H9 (cell line): ENCODE measurements at regions not wholly inside any gene's neighbourhood (a gene's known extent, or its start where the extent isn't known, plus 50 kb on each side); places are given as distances from the start of the nearest gene placed in this dataset.

Experiments
- DNase-seq: peaks from one replicate; pipeline ENCODE4 v3.0.0-alpha.2; 2017
- H2AFZ ChIP-seq: one replicate; pipeline ENCODE4 v1.6.1; 2013; ENCODE audit warnings: mild to moderate bottlenecking, low read length, control low read depth, moderate library complexity
- H2AK5ac ChIP-seq: 2 replicates; pipeline ENCODE4 v1.6.1; 2013; ENCODE audit warnings: low read length, control low read depth, mixed read lengths; ENCODE audit not compliant: insufficient read length
- H2BK120ac ChIP-seq: one replicate; pipeline ENCODE4 v1.6.1; 2013; ENCODE audit warnings: low read depth, mild to moderate bottlenecking, low read length, control low read depth, inconsistent platforms; ENCODE audit not compliant: poor library complexity, severe bottlenecking
- H2BK12ac ChIP-seq: 2 replicates; pipeline ENCODE4 v1.6.1; 2013; ENCODE audit warnings: low read length, control low read depth, mixed read lengths, low read depth; ENCODE audit not compliant: insufficient read length
- H2BK15ac ChIP-seq: 2 replicates; pipeline ENCODE4 v1.6.1; 2013; ENCODE audit warnings: low read depth, low read length, control low read depth
- H2BK20ac ChIP-seq: one replicate; pipeline ENCODE4 v1.6.1; 2013; ENCODE audit warnings: low read depth, mild to moderate bottlenecking, low read length, control low read depth, inconsistent platforms; ENCODE audit not compliant: poor library complexity, severe bottlenecking
- H2BK5ac ChIP-seq: 2 replicates; pipeline ENCODE4 v1.6.1; 2013; ENCODE audit warnings: low read length, control low read depth, mixed read lengths; ENCODE audit not compliant: insufficient read length
- H3K14ac ChIP-seq: 2 replicates; pipeline ENCODE4 v1.6.1; 2013; ENCODE audit warnings: low read length, control low read depth; ENCODE audit not compliant: insufficient read depth
- H3K18ac ChIP-seq: 2 replicates; pipeline ENCODE4 v1.6.1; 2013; ENCODE audit warnings: low read depth, mild to moderate bottlenecking, mixed read lengths, low read length, control low read depth; ENCODE audit not compliant: insufficient read length
- H3K23ac ChIP-seq: 2 replicates; pipeline ENCODE4 v1.6.1; 2013; ENCODE audit warnings: low read length, control low read depth, mixed read lengths, low read depth; ENCODE audit not compliant: insufficient read length
- H3K23me2 ChIP-seq: 2 replicates; pipeline ENCODE4 v1.6.1; 2013; ENCODE audit warnings: low read depth, mild to moderate bottlenecking, mixed read lengths, low read length, control low read depth; ENCODE audit not compliant: insufficient read length, poor library complexity, severe bottlenecking
- H3K27ac ChIP-seq: 2 replicates; pipeline ENCODE4 v1.5.1; 2013; ENCODE audit warnings: low read length, control low read depth, mixed read lengths, low read depth; ENCODE audit not compliant: insufficient read length
- H3K27me3 ChIP-seq: 2 replicates; pipeline ENCODE4 v1.6.1; 2013; ENCODE audit warnings: low read length, control low read depth, inconsistent platforms; ENCODE audit not compliant: insufficient read depth
- H3K4ac ChIP-seq: 2 replicates; pipeline ENCODE4 v1.6.1; 2013; ENCODE audit warnings: low read depth, mild to moderate bottlenecking, control low read depth, inconsistent platforms, low read length, moderate library complexity
- H3K4me1 ChIP-seq: 2 replicates; pipeline ENCODE4 v1.6.1; 2013; ENCODE audit warnings: low read length, control low read depth, inconsistent platforms; ENCODE audit not compliant: insufficient read depth
- H3K4me2 ChIP-seq: 2 replicates; pipeline ENCODE4 v1.6.1; 2013; ENCODE audit warnings: low read length, control low read depth, mixed read lengths; ENCODE audit not compliant: insufficient read length, insufficient read depth
- H3K56ac ChIP-seq: 2 replicates; pipeline ENCODE4 v1.6.1; 2013; ENCODE audit warnings: low read depth, mild to moderate bottlenecking, mixed read lengths, low read length, control low read depth; ENCODE audit not compliant: insufficient read length
- H3K79me1 ChIP-seq: 2 replicates; pipeline ENCODE4 v1.6.1; 2013; ENCODE audit warnings: low read depth, mild to moderate bottlenecking, moderate library complexity, low read length, control low read depth, inconsistent platforms; ENCODE audit not compliant: insufficient read depth, poor library complexity, severe bottlenecking
- H3K79me2 ChIP-seq: 2 replicates; pipeline ENCODE4 v1.6.1; 2013; ENCODE audit warnings: low read length, control low read depth, inconsistent platforms; ENCODE audit not compliant: insufficient read depth
- H3K9ac ChIP-seq: 2 replicates; pipeline ENCODE4 v1.6.1; 2013; ENCODE audit warnings: low read length, control low read depth, mixed read lengths; ENCODE audit not compliant: insufficient read length; ENCODE audit errors: extremely low read depth
- H3K9me3 ChIP-seq: one replicate; pipeline ENCODE4 v1.6.1; 2013; ENCODE audit warnings: low read depth, low read length, inconsistent platforms; ENCODE audit not compliant: control insufficient read depth
- H3T11ph ChIP-seq: one replicate; pipeline ENCODE4 v1.6.1; 2013; ENCODE audit warnings: mild to moderate bottlenecking, low read length, control low read depth, inconsistent platforms
- H4K20me1 ChIP-seq: one replicate; pipeline ENCODE4 v1.6.1; 2013; ENCODE audit not compliant: control insufficient read depth, insufficient read length, insufficient read depth
- H4K5ac ChIP-seq: 2 replicates; pipeline ENCODE4 v1.6.1; 2013; ENCODE audit warnings: low read depth, mild to moderate bottlenecking, mixed read lengths, low read length, control low read depth; ENCODE audit not compliant: insufficient read length
- H4K8ac ChIP-seq: replicated peaks from 2 replicates; pipeline ENCODE4 v1.6.1; 2013; ENCODE audit warnings: low read length, control low read depth, mixed read lengths, low read depth; ENCODE audit not compliant: insufficient read length
- H4K91ac ChIP-seq: 2 replicates; pipeline ENCODE4 v1.6.1; 2013; ENCODE audit warnings: low read depth, mild to moderate bottlenecking, moderate library complexity, mixed read lengths, low read length, control low read depth; ENCODE audit not compliant: insufficient read length
- H3K27ac Mint-ChIP-seq, 3 experiments: 2 replicates in 2 of 3; 3 replicates in 1 of 3; pipeline ENCODE4 v1.8.0; 2020 to 2021; ENCODE audit warnings: mixed read lengths in 3 of 3, mild to moderate bottlenecking in 1 of 3, moderate library complexity in 1 of 3
- H3K27me3 Mint-ChIP-seq: 2 replicates; pipeline ENCODE4 v1.8.0; 2021; ENCODE audit warnings: low read depth, mild to moderate bottlenecking, moderate library complexity, mixed read lengths
- H3K36me3 Mint-ChIP-seq, 3 experiments: 2 replicates in 2 of 3; 3 replicates in 1 of 3; pipeline ENCODE4 v1.8.0; 2020 to 2021; ENCODE audit warnings: low read depth in 3 of 3, mixed read lengths in 3 of 3; ENCODE audit not compliant: insufficient read depth in 1 of 3
- H3K4me1 Mint-ChIP-seq, 2 experiments: 2 replicates each; pipeline ENCODE4 v1.8.0; 2020; ENCODE audit warnings: mixed read lengths in 2 of 2
- H3K4me3 Mint-ChIP-seq, 2 experiments: 2 replicates in 1 of 2; 3 replicates in 1 of 2; pipeline ENCODE4 v1.8.0; 2020 to 2021; ENCODE audit warnings: mild to moderate bottlenecking in 2 of 2, mixed read lengths in 2 of 2, moderate library complexity in 1 of 2
- H3K9me3 Mint-ChIP-seq, 2 experiments: 2 replicates in 1 of 2; 3 replicates in 1 of 2; pipeline ENCODE4 v1.8.0; 2020; ENCODE audit warnings: mild to moderate bottlenecking in 2 of 2, mixed read lengths in 2 of 2, moderate library complexity in 1 of 2
- WGBS: extraction: QIAGEN DNeasy Blood & Tissue Kit; methylation state at CpG from one replicate; pipeline ENCODE4 v1.1.7; 2013; ENCODE audit warnings: missing lambda C conversion rate, low lambda C conversion rate, mixed read lengths; ENCODE audit not compliant: insufficient read length; ENCODE audit errors: extremely low coverage; 5-methylcytosine and 5-hydroxymethylcytosine counted together
- TF ChIP-seq, protein P1 (sequence below): fragments of 200-600 bp; sonication (generic); conservative IDR thresholded peaks from 3 replicates; pipeline ENCODE4 v1.8.0; 2021; ENCODE audit warnings: antibody characterized with exemption, mild to moderate bottlenecking

DNA sequence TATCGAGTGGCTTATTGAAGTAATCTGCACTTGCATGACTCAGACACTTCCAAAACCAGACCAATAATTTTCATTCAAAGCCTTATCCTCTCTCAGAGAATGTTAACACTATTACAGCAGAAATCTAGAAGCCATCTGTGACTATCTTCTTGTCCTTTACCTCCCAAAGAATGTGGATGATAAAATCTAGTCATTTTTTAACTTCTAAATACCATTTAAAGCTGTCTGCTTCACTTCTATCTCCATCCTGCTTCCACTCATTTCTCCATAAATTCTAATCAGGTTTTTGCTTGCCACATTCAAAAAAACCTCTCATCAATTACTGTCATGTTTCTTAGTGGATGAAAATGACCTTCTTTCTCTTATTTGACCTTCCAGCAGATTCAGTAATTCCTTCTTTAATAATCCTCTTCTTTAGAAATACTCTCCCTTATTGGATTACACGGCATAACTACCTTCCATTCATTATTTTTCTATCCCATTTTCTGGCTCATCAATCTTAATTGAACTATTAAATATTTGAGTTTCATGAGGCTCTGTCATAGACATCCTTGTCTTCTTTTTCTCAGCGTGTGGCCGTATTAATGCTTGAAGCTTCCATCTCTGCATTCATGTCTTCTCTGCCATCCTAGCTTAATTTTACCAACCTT lies 1999.4 kb downstream of the MRPL39 start:
- Histone ChIP-seq H3K18ac (no peak overlapping the region), H3K56ac (no peak overlapping the region), H3K27ac (no peak overlapping the region), H2AFZ (no peak overlapping the region), H2BK12ac (no peak overlapping the region), H3K4me2 (no peak overlapping the region), H3K14ac (no peak overlapping the region), H4K8ac (no peak overlapping the region), H3K9ac (no peak overlapping the region), H3K4ac (no peak overlapping the region), H3K4me1 (no peaks in the 10 kb centered on the region), H3K9me3 (no peaks in the 10 kb centered on the region), H2BK5ac (no peak overlapping the region), H4K5ac (no peak overlapping the region), H4K91ac (no peak overlapping the region), H3K27me3 (no peaks in the 10 kb centered on the region), H2BK15ac (no peak overlapping the region), H3K23ac (no peak overlapping the region), H3K23me2 (no peaks in the 10 kb centered on the region), H2BK20ac (no peak overlapping the region), H2BK120ac (no peak overlapping the region), H3K79me2 (no peaks in the 10 kb centered on the region), H2AK5ac (no peak overlapping the region), H3K79me1 (no peaks in the 10 kb centered on the region), H3T11ph (no peak overlapping the region), H4K20me1 (no peaks in the 10 kb centered on the region)
- H3K27me3 Mint-ChIP-seq = peaks cover 2% of the 10 kb centered on the region
- peaks cover 0 to 8% (median 6%) of the 10 kb centered on the region in 3 experiments; a peak in 4 of 7 replicates for H3K36me3 Mint-ChIP-seq
- DNase-seq = no peak
- H3K4me1 Mint-ChIP-seq = no peaks in the 10 kb centered on the region
- no peak overlapping the region for H3K4me3 Mint-ChIP-seq
- H3K27ac Mint-ChIP-seq = no peak overlapping the region
- TF ChIP-seq, protein P1, sequence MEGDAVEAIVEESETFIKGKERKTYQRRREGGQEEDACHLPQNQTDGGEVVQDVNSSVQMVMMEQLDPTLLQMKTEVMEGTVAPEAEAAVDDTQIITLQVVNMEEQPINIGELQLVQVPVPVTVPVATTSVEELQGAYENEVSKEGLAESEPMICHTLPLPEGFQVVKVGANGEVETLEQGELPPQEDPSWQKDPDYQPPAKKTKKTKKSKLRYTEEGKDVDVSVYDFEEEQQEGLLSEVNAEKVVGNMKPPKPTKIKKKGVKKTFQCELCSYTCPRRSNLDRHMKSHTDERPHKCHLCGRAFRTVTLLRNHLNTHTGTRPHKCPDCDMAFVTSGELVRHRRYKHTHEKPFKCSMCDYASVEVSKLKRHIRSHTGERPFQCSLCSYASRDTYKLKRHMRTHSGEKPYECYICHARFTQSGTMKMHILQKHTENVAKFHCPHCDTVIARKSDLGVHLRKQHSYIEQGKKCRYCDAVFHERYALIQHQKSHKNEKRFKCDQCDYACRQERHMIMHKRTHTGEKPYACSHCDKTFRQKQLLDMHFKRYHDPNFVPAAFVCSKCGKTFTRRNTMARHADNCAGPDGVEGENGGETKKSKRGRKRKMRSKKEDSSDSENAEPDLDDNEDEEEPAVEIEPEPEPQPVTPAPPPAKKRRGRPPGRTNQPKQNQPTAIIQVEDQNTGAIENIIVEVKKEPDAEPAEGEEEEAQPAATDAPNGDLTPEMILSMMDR = no peak
- peaks cover 28 to 69% of the 10 kb centered on the region in 2 experiments for H3K9me3 Mint-ChIP-seq
- WGBS = 100% methylated on average over 1 of the region's 4 CpGs
